ENCODE measurements at regions not wholly inside any gene's neighbourhood (a gene's known extent, or its start where the extent isn't known, plus 50 kb on each side); places are given as distances from the start of the nearest gene placed in this dataset.

DNA sequence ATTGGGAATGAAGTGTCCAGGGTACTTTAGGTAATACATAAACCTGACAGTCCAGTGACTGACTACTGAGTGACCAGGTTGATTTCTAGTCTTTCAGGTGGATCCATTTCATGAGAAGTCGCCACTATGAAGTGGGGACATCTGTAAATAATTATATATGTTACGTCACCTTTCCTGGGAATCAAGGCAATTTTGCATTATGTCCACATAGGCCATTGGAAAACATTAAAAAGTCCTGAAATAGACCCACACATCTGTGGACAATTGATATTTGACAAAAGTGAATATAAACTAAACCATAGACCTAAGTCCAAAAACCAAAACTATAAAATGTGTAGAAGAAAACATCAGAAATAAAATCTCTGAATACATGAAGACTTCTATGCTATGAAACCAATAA, 231.5 kb downstream of the C6orf118 start:
- no peak for DNase-seq

- no peak for DNase-seq
These were observed 237.5 kb downstream of the C6orf118 start for GRCh38 chr6:165071906-165072305.

GRCh38 chr6:165060720-165061119, 248.7 kb downstream of the C6orf118 start:
- DNase-seq, result no peak

DNA sequence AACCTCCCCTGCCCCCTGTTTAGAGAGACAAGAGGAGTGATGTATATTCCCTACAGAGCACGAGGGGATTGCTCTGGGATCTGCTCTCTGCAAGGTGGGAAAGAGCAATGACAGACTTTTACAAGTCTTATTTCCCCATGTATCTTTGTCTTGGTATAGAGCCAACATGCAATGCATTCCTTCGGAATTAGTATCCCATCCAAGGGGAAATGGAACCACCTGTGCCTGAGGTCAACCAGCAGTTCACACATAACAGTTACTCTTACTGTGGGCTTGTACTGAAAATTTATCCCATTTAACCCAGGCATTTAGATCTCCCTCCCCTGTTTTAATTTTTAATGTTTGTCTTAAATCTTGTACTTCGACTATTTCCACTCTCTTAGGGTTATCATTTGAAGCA, 250.4 kb downstream of the C6orf118 start:
- DNase-seq, result no peak

GRCh38 chr6:165056292-165056691, 253.1 kb downstream of the C6orf118 start:
- DNase-seq, result no peak

GRCh38 chr6:165055231-165055630, 254.2 kb downstream of the C6orf118 start:
- DNase-seq, result no peak

DNA sequence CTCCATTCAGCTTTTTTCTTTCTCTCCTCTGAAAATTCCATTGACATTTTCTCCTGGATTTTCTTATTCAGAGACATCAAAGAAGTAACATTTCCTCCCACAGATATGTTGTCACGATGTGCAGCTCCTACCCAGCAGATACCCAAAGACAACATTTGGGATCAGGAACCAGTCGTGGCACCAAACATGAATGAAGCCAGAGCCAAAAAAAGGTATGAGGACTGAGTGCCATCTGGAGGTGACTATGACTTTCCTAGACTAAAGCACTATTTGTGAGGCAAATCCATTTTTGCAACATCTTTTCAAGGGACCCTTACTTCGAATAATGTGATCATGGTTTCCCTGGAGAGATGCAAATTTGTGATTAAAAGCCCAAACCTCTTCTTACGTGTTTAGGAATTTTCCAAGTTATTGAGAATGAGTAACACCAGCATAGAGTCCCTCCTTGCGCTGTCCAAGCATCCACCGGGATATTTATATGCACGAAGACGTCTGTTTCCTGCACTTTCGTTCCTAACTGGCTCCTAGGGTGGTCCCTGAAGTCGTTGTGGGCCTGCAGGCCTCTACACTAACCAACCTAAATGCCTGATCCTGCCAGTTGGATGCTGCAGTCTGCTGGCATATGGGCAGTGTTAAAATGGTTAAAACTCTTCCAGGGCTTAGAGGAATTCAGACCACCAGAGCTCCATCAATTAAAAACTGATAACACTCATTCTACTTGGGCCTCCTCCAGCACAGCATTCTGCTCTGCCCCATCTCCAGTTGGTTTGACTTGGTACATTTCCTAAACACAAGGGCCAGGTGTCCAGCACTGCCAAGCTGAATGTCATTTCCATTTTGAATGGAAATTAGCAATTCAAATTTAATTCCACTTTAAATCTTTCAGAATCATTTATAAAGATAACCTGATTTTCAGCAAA, 256.6 kb downstream of the C6orf118 start:
- no peak for DNase-seq

DNA sequence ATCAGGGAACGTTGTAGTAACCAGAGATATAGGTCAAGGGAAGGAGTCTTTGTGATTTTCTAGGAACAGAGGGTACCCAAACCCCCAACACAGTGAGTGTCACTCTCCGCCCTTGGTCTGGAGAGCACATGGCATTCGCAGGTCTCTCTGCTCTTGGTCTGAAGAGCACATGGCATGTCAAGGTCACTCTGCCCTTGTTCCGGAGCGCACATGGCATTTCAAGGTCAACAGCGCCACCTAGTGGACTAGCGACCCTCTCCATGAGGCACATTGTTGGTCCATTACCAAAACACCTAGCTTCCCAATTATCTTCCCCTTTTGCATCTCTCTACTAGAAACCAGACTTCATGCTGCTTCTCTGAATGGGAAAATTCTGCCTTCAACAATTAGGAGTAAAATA, 260.0 kb downstream of the C6orf118 start:
- DNase-seq, result no peak

DNA sequence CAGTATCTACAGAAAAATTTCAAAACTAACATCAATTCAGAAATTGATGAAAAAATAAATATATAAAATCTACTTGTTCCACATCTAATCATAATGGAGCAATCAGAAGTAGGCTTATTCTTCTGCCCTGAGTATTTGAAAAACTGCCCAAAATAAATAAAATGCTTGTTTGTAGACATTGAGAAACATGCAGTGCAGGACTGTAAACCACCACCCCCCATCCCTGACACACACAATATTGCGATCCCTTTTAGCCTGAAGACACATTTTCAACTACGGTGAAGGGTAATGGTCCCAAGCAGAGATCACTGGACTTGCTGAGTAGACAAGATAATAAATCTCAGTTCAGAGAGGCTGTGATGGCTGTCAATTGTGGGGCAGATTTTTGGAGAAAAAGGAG, 261.5 kb downstream of the C6orf118 start:
- no peak for DNase-seq

DNA sequence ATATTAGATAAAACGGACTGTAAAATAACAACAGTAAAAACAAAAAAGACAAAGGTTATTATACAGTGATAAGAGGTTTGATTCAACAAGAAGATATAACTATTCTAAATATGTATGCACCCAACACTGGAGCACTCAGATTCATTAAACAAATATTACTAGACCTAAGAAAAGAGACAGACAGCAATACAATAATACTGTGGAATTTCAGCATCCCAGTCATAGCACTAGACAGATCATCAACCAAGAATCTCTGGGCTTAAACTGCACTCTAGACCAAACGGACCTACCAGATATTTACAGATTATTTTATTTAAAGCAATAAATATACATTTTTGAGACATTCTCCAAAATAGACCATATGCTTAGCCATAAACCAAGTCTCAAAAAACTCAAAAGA, 263.8 kb downstream of the C6orf118 start:
- DNase-seq, result no peak

DNA sequence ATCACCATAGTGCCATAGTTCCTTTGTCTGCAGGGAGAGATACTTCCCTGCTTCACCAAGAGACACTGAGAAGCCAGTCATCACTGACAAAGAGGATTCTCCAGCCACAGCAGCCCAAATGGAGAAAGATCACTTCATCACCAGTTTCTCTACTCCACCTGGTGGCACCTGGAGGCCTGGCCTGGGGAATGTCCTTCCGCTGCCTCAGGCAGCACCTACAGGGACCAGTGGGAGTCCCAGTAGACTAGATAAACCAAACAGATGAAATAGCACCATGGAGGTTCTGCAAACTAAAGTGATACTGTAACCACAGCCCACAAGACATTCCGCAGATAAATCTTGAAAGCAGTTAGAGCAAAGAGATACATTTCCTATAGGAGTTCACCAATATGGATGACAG, 266.5 kb downstream of the C6orf118 start:
- DNase-seq, result no peak

DNA sequence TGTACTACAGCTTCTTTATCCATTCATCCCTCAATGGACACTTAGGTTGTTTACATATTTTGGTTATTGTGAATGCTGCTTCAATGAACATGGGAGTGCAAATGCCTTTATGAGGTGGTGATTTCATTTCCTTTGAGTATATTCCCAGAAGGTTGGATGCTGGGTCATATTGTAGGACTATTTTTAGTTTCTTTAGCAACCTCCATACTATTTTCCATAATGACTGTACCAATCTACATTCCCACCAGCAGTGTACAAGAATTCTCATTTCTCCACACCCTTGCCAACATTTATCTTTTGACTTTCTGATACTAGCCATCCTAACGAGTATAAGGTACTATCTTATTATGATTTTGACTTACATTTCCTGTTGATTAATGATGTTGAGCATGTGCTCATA, 269.0 kb downstream of the C6orf118 start:
- DNase-seq, result no peak

- no peak for DNase-seq
These were observed 275.1 kb downstream of the C6orf118 start for GRCh38 chr6:165034271-165034741.

DNA sequence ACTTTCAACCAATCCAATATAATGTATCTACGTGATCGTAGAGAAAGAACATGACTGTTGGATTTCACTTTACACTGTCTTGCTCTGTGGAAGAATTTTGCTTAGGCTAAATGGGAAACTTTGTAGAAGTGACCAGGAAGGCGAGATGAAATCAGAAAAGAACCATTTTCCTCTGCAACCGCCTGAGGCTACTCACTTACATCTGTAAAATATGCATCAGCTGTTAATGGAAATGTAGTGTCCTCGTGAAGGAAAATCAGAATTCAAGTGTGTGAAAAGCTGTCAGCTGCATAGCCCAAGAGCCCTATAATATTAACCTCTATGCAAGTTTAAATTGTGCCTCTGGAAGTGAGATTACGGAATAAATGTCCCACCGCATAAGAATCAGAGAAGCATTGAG, 277.9 kb downstream of the C6orf118 start:
- no peak for DNase-seq

GRCh38 chr6:165025040-165025439, 284.4 kb downstream of the C6orf118 start:
- no peak for DNase-seq

DNA sequence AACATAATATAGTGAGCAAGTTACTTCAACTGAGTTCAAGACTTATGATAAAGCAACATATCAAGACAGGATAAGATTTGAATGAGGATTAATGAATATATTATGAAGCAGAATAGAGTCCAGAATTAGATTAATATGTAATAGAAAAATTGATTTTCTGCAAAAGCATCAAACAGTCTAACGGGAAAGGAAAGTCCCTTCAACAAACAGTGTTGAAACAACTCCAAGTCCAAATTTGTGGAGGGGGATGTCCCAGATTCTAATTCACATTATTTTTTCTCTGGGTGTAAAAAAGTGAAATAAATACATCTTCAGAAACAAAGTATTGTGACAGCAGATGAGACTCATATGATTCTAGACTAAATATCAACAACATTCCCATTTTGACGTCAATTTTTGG, 289.7 kb downstream of the C6orf118 start:
- DNase-seq, result no peak

DNA sequence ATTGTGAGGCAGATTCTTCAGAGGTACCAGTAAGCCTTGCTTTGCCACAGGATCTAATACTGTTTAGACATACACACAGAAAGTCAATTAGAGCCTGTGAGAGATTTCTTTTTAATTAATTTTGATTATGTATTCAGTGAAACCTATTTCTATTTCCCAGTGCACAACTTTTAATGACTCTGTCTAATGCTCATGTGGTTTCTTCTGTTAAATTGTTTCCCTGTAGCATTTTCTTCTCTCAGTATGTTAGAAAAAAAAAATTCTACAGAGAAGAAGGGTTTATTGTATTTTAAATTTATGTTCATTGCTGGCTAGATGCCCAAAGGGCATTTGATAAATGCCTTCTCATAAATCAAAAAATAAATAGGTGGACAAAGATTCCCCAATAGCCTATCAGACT, 293.7 kb downstream of the C6orf118 start:
- no peak for DNase-seq

GRCh38 chr6:165013701-165014100, 295.7 kb downstream of the C6orf118 start:
- DNase-seq, result no peak

- DNase-seq, result no peak
These were observed 297.2 kb downstream of the C6orf118 start for GRCh38 chr6:165012183-165012582.

DNA sequence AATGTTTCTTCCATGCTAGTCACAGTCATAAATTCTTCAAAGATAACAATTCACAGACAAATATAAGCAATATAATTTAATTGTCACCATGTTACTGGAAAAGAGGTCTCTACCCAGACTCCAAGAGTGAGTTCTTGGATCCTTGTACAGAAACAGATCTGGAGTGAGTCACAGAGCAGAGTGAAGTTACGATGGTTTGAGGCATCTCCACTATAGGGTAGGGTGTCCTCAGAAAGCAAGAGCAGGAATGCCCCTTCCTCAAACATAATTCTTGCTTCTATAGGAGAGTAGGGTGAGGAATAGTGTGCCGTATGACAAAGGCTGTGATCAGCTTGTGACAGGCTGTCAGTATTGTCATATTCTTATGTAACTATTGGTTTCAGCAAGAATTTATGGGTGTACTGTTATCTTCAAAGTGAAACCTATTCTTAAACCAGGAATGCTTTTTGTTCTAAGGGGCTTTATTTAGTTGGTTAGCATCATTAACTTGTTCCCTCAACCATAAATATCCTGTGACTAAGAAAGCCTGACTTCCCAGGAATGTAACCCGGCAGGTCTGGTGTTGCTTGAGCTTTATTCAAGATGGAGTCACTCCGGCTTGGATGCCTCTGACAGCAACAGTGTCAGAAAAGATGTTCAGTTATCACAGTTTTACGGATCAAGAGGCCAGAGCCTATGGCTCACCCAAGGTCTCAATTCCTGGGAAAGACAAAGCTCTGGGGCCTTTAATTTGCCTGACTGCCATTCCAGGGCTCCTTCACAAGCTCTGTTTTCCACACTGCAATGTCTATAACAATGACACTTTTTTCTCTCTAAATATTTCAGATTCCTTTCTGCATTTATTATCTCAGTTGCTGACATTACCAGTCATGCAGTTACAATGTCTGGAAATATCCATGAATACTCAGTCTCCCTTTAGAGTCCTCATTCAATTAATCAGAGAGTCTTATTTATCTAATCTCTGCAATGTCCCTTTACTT, 298.6 kb downstream of the C6orf118 start:
- DNase-seq, result no peak

- DNase-seq, result no peak
These were observed 300.4 kb downstream of the C6orf118 start for GRCh38 chr6:165008971-165009370.

- DNase-seq, result no peak
These were observed 306.5 kb downstream of the C6orf118 start for GRCh38 chr6:165002866-165003265.

DNA sequence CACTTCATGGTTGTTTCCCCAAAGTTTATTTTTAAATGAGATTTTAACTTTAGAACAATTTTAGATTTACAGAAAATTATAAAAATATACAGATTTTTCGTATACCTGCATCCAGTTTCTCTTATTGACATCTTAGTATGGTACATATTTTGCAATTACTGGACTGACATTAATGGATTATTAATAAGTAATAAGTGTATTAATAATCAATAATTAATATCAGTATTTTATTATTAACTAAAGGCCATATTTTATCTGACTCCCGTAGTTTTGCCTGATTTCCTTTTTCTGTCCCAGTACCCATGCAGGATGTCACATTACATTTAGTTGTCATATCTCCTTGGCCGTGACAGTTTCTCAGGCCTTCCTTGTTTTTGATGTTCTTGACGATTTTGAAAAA, 307.0 kb downstream of the C6orf118 start:
- no peak for DNase-seq

Measured in activated effector memory CD4-positive, alpha-beta T cell treated with Interleukin-2 at 50 U/mL for 16 hours (primary cell).